HG03196 (cell line): ENCODE measurements at regions not wholly inside any gene's neighbourhood (a gene's known extent, or its start where the extent isn't known, plus 50 kb on each side); places are given as distances from the start of the nearest gene placed in this dataset.

Experiments
- ATAC-seq: cut with Tn5 transposase; IDR thresholded peaks from one replicate; pipeline ENCODE4 v1.9.1; 2021; ENCODE audit not compliant: unreplicated experiment

DNA sequence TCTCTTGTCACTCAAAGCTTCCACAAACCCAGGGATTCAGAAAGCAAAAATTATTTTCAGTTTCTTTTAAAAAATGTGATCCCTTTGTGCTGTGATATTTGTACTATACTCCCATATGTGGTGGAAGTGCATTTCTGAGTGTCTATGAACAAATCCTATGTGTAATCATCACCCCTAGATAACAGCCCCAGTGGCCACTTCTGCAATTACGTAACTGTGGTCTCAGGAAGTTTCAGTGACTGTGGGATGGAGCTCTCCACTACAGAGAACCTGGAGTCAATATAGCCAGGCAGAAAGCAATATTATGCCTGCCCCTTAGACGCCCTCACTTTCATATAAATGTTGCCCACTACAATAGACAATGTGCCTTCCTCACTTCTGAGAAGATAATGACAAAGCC lies 1101.7 kb upstream of the GHITM start:
- no peak for ATAC-seq

DNA sequence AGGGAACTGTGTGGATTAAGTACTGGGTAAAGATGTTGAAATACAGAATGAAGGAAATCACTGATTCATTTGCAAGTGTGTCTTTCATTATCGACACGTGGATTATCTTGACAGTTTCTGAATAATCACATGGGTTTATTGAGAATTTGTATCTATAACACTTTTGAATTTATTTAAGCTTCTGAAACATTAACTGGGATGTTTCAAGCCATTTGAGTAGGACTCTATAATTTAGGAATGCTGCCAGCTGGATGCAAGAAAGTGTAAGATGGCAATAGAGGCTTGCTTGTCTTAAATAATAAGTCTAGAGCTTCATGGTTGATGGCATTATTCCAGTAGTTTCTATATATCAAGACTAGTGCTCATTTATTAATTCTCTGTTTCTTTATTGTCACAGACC lies 1100.7 kb upstream of the GHITM start:
- no peak for ATAC-seq

DNA sequence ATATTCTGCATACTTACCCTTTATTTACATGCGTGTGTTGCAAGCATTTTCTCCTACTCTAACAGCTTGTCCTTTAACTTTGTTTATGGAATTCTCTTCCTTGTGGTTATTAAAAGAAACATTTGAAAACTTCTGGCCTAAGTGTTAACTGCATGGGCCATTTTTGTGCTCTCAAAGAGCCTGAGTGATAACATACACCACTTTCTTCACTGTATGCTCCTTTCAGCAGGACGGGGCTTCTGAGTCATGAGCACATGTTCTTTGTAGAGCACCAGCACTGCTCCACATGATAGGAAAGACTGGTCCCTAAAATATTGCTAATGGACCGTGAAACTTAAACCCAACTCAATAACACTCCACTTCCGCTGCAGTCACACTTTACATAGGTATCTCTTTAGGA lies 1093.6 kb upstream of the GHITM start:
- ATAC-seq = no peak

DNA sequence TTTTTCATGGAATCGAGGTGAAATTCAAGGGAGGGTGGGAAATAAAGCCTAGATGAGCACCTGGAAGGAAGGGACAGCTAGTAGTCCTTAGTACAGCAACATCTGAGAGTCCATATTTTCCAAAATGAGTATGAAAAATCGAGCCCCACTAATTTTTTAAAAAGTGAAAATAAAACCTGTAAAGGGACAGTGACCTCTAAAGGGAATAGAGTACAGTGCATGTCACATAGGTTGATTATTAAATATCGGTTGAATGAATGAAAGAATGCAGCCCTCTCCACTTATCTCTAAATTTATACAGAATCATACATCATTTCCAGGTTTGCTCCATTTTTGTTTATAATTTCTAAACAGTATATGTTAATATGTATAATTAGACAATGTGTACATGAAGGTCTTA lies 1088.5 kb upstream of the GHITM start:
- ATAC-seq = no peak

DNA sequence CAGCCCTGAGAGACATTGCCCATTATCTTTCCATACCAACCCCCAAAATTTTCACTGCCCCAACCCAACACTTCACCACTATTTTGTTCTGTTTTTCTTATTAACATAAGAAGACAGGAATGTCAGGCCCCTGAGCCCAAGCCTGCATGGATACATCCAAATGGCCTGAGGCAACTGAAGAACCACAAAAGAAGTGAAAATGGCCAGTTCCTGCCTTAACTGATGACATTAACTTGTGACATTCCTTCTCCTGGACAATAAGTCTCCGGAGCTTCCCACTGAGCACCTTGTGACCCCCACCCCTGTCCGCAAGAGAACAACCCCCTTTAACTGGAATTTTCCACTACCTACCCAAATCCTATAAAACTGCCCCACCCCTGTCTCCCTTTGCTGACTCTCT lies 1076.4 kb upstream of the GHITM start:
- ATAC-seq = no peak

DNA sequence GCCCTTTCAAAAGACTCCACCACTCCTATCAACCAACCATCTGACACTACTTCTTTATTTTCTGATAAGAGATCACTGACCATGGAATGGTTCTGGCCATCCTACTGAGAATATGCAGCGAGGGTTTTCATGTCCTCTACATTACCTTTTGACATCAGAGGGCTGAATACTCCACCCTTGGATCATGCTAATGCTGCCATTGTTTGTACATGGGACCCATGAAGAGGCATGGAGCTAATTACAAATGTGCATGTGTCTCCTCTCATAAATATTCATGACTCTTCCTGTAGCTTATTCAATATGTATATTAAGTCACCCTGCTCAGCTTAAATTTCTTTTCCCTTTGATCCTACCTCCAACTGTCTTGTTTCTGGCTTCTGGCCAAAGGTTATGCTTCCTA lies 1065.8 kb upstream of the GHITM start:
- ATAC-seq = no peak

DNA sequence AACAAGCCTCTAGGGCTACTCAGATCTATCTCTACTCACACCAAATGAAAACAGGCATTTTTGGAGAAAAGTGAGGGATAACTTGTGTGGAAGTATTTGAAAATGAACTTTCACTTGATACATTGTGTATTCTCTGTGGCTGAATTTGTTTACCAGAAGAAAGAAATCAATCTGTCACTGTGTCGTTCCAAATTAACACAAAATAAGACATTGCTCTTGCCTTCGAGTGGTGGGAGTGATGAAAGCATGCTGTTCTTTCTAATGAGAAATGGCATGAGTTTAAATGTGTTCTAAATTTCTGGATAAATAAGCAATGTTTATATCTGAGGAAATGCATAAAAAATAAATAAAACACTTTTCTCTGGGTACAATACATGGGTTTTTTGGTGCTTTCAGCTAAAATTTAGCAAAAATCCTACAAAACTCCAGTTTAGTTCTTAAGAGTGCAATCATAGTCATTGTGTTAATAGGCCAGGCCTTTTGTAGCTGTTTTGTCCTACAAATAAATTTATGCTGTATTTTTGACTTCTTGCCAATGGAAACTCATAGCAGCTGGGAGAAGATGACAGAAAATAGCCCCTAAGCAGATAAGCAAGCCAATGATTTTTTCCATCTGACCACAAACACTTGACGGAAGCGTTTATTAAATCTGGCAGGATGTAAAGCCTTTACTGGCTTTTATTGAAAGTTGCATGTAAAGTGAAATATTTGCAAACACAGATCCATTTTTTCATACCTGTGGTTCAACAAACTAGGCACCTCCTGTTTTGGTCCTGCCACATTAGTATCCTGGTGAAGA lies 1064.1 kb upstream of the GHITM start:
- ATAC-seq = no peak

DNA sequence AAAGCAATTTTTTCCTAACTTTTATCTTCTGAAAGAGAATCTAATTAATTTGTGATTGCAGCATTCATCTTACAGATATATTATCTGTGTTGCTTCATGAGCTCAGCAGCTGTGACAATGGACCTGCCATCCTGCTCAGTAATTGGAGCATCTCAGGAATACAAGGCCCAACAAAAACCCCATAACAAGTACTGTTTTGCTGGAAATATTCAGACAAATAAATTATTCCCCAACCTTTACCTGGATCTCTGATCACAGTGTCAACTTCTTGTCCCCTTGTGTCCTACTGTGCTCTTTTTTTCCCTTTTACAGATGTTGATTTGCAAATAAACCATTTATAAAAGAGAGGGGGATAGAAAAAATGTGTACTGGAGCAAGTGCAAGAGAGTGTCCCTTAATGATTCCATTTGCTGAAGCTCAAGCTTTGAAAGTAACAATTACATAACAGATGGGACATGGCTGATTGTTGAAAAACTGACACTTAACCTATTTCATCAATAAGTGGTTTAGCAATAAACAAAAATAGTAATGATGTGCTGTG lies 1063.4 kb upstream of the GHITM start:
- no peak for ATAC-seq

DNA sequence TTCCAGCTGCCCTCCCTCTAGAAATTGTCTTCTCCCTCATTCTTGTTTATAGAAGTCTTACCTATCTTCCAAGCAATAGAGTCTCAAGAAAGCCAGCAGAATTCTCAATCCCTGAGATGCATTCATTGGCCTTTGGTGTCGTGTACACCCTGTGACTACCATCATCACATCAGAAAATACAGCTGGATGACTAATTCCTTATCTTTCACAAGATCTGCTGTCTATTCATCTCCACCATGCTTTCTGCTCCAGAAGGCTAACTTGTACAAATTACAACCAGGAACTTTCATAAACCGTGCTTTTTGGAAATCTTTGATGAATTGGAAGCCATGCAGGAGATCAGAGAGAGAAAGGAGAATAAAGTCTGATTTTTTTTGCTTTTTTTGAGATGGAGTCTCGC lies 1062.9 kb upstream of the GHITM start:
- no peak for ATAC-seq

DNA sequence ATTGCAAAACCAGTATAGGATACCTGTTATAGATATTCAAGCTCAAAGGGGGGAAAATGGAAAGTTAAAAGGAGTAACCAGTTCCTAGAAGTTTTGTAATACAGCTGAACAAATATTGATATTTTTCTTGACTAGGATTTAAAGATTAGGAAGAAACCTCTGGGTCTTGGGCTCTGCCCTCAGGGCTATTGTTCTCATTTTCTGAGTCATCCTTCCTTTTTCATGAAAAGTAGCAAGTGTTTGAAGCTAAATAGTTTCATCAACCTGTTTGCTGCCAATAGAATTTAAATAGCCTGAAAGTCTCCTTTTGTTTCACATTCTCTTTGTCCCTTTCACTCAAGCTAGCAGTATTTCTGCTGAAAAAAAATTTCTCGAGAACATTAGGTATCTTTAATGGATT lies 1061.1 kb upstream of the GHITM start:
- no peak for ATAC-seq

DNA sequence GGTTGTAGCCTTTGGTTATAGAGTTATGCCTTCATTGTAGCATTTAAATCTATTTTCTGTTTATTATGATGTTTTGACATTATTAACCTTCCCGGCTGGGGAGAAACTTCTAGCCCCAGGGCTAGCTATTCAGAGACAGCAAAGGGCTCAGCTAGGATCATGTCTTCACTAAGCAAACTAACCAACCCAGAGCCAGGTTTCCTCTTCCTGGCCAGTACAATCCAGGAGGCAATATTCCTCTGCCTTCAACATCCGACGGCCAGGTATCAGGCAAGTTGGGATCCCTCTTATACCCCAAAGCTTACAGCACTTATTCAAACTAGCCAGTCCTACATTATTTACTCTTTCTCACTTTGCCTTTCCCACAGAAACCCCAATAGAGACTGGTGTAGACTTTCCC lies 1060.7 kb upstream of the GHITM start:
- ATAC-seq = no peak

DNA sequence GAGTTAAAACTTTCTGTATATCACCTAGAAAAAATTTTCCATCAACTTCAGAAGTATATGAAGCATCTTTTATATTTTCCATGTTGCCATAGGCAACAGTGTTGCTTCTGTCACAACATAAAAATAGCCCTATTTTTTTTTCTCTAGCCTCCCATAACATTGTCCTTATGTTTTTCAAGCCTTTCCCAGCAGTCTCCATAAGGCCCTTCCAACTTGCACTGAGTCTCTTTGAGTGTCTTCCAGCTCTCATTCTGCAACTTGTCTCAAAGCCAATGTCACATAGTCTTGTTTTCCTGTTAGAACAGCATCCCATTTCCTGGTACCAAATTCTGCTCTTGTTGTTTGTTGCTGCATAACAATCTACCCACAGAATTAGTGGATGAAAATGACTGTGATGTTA lies 1055.5 kb upstream of the GHITM start:
- no peak for ATAC-seq

DNA sequence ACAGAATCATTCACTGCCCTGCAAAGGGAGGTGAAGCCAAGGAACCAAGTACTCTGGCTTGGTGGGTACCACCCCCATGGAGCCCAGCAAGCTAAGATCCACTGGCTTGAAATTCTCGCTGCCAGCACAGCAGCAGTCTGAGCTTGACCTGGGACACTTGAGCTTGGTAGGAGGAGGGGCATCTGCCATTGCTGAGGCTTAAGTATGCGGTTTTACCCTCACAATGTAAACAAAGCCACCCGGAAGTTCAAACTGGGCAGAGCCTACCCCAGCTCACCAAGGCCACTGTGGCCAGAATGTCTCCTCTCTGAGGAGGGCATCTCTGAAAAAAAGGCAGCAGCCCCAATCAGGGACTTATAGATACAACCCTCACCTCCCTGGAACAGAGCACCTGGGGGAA lies 1050.0 kb upstream of the GHITM start:
- no peak for ATAC-seq

DNA sequence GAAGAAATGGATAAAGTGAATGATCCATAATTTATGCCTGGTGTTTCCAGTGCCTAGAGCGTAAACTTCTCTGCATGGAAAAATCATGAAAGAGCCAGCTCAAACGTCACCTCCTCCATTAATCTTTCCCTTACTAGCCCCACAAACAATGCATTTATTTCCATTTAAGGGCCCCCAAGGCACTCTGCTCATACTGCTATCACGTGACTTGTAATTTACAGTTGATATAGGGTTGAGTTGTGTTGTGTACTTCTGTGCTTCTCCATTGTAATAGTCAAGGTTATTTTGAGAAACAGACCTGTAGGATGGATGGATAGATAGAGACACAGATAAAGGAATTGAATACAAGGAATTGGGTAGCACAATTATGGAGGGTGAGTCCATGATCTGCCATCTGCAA lies 1034.7 kb upstream of the GHITM start:
- no peak for ATAC-seq

DNA sequence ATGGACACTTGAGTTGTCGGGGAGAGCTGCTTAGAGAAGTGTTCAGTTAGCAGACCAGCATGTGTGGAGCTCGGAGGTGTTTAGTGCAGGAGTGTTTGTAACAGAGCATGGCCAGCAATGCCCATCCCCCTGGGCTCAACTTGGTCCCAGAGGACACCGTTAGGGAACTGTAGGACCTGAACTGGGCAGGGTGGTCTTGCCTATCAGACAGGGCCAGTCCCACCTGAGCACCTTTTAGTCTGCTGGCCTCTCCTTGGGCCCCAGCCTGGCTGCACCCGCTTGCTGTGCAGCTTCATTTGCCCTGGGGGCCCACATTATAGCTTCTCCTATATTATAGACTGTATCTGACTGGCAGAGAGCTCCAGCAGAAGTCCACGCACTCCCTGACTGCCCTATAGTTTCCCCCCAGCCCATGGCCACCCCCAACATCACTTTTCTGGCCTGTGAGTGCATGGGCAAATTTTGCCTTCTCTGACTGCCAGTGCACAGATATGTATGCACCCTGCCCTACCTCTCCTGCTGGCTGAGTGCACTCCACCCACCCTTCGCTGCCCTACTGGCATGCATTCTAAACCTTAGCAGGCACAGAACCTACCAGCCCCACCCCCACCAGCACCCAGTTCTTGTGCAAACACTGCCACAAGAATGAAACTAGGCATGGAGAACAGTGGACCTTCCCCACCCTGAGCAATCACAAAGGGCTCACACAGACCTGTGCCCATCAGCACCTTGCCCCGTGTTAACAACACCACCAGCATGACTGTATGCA lies 1030.6 kb upstream of the GHITM start:
- ATAC-seq = no peak

DNA sequence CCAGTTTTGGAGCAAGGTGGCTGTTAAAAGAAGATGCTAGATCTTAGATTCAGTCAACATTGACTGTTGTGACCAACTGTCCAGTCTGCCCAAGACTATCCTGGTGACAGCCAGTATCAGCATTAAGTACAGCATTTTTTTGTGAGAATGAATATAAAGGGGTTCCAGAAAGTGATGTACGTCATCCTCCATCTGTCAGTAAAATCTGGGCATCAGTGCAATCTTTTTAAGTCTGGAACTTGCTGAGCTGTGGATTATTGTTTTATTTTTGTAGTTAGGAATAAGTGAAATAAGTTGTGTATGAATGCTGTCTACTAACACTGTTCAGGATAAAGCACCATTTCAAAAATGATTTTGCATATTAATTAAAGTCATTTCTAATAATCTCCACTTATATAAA lies 1020.0 kb upstream of the GHITM start:
- ATAC-seq = no peak

DNA sequence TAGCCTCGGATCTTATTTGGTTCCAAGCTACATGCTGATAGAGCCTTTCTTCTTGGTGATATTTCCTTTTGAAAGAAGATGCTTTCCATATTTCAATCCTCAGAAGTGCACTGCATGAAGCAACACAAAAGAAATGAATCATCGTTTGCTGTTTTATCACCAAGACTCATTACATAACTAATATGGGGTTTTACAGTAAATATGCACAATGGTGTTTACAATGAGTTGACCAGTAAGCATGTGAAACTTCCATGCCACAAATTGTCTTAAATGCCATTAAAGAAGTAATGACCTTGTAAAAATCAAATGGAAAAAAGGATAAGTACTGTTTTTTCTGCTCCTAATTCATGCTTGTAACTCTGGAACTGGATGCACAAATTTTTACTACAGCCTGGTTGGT lies 1017.0 kb upstream of the GHITM start:
- no peak for ATAC-seq

DNA sequence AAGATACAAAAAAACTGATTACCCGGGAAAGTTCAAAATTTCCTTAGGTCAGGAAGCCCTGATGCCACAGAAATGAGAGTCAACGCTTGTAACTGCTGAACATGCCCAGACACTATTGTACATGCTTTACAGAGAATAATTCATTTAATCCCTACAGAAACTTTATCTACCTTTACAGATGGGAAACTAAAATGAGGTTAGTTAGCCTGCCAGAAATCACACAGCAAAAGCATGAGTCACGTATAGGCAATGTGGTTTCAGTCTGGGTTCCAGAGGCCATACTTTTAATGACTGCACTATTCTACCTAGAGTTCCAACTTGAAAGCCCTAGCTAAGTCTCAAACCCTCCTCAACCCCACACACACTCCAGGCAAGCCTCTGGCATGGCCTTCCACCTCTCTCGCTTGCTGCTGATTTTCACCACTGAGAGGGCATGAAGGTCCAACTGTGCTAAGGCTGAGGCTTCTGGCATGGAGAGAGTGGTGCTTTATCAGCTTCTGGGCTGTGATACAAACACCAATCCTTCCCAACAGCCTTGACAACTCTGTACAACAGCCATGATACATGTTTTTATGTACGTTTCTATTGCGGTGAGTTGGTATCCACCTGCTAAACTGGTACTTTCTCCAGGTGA lies 1011.2 kb upstream of the GHITM start:
- ATAC-seq = no peak

DNA sequence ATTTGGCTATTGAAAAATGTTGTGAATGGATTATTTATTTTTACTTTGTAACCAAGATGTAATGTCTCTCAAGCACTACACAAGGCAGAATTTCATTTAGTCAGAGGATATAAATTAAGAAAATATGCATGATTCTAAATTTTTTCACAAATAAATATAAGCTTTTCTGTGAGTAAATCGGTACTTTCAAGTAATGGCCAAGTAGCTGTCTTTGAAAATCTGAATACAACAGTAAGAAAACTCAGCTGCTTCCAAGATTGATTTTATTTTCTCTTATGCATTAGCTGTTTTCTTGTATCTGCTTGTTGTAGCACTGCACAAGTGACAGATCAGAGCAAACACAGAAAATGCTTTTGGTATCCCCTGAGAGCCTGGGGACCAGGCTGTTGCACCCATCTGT lies 998.5 kb upstream of the GHITM start:
- no peak for ATAC-seq

DNA sequence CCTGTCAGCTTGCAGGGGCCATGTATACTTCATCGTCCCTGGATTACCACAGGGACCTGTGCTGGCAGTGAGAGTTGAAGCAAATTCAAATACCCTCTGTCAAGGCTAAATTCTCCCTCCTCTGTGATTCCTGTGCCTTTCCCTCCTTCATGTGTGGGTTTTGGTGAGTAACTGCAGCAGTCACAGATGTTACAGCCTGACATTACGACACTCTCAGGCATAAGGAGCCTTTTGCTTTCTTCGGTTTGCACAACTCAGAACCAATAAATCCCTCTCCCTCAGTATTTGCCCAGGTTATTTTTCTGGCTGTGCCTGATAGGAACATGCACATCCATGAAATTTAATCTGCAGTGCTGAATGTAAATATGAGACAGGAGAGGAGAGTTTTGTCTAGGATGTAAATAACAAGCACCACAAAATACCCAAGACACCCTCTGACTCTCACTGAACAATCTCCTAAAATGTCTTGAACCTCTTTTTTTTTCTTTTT lies 997.2 kb upstream of the GHITM start:
- ATAC-seq = no peak

DNA sequence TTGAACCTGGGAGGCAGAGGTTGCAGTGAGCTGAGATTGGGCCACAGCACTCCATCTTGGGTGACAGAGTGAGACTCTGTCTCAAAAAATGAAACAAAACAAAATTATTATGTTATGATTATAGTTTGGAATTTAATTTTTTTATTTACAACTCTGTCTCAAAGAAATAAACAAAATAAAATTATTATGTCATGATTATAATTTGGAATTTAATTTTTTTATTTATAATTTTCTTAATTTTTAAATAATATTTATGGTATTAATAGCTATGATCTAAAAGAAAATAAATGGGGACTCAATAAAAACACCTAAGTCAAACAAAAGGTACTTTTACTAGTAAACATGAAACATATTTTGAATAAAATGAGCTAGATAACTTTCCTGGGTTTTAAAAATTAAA lies 994.8 kb upstream of the GHITM start:
- no peak for ATAC-seq

DNA sequence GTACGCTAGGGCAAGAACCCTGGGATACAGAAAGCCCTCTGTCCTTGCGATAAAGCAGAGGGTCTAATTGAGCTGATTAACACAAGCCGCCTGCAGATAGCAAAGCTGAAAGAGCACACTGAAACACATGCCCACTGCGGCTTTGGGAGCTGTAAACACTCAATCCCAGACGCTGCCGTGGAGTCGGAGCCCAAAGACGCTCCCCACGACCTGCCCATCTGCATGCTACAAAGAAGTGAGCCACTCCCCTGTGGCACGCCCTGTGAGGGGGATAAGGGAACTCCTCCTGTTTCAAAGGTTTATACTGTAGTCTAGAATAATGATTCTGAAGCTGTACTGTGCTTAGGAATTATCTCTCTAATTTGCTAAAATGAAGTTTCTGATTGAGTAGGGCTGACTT lies 985.6 kb upstream of the GHITM start:
- ATAC-seq = no peak
